ACC112 (cell line): ENCODE measurements at regions not wholly inside any gene's neighbourhood (a gene's known extent, or its start where the extent isn't known, plus 50 kb on each side); places are given as distances from the start of the nearest gene placed in this dataset.
"Not testable (repeated sequence)": the region's sequence is repeated elsewhere in the genome, so short reads cannot be mapped to it uniquely, and the experiment has no call there.

Experiments used
- H2AFZ ChIP-seq: fragments of 200-600 bp; sonication (generic); one replicate; pipeline ENCODE4 v1.6.0; 2017; ENCODE audit warnings: antibody characterized with exemption, low read length; ENCODE audit not compliant: unreplicated experiment
- H3K27ac ChIP-seq: fragments of 200-600 bp; sonication (generic); 2 replicates; pipeline ENCODE4 v1.5.1; 2014; ENCODE audit warnings: low read depth, mild to moderate bottlenecking, antibody characterized with exemption, low read length, moderate library complexity
- H3K27me3 ChIP-seq: fragments of 200-600 bp; sonication (generic); 2 replicates; pipeline ENCODE4 v1.6.1; 2014; ENCODE audit warnings: mild to moderate bottlenecking, antibody characterized with exemption, low read length, moderate library complexity, mixed read lengths; ENCODE audit not compliant: insufficient read depth
- H3K36me3 ChIP-seq: fragments of 200-600 bp; sonication (generic); 2 replicates; pipeline ENCODE4 v1.6.1; 2016; ENCODE audit warnings: mild to moderate bottlenecking, antibody characterized with exemption, low read length, moderate library complexity, mixed read lengths; ENCODE audit not compliant: insufficient read depth
- H3K4me1 ChIP-seq: fragments of 200-600 bp; sonication (generic); one replicate; pipeline ENCODE4 v1.6.1; 2016; ENCODE audit warnings: low read length, mixed read lengths; ENCODE audit not compliant: insufficient read depth, unreplicated experiment, control insufficient read depth
- H3K4me3 ChIP-seq: fragments of 200-600 bp; sonication (generic); 2 replicates; pipeline ENCODE4 v1.5.1; 2014; ENCODE audit warnings: mild to moderate bottlenecking, low read depth, low read length
- H3K79me2 ChIP-seq: fragments of 200-600 bp; sonication (generic); one replicate; pipeline ENCODE4 v1.6.0; 2016; ENCODE audit warnings: low read length; ENCODE audit not compliant: control insufficient read depth, unreplicated experiment, insufficient read depth

DNA sequence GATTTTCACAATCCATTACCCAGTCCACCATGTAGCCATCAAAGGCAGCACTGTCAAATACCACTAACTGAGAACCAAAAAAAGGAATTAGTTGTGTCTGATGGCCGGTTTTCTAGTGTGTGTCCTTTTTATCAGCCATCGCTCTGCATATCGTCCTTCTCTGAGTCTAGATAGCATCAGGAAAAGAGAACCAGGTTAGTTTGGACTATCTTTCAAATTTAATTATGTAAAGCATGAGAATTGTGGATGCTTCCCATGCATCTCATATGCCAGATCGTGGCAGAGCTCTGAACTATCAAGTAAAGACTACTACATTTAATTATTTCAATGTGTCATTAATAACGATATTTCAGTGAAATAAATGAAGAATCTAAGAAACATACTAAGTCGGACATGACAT, 691.9 kb downstream of the FAM181B start:
- Histone ChIP-seq H3K4me3 (no peak overlapping the region), H3K36me3 (no peaks in the 10 kb centered on the region), H3K27ac (no peak overlapping the region), H3K27me3 (no peaks in the 10 kb centered on the region), H3K79me2 (no peaks in the 10 kb centered on the region), H3K4me1 (no peaks in the 10 kb centered on the region), H2AFZ (no peak overlapping the region)

DNA sequence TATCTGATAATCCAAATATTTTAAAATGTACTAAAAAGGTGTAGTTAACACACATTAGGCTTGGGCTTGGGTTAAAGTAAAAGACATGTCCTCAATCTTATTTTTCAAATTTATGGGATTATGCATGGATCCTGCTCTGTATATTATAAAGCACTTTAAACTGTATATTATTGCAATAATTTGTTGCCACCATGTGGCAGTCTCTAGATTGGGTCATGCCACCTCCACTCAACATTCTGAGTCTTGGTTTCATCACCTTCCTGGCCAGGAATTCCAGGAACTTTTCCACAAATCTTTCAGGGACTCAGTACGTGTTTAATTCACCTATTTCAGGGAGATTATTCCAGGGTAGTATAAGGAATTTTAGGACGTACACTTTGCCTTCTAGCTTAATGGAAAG, 695.5 kb downstream of the FAM181B start:
- Histone ChIP-seq H3K79me2 (no peaks in the 10 kb centered on the region), H3K27ac (no peak overlapping the region), H3K4me1 (no peaks in the 10 kb centered on the region), H3K36me3 (no peaks in the 10 kb centered on the region), H3K4me3 (no peak overlapping the region), H2AFZ (no peak overlapping the region), H3K27me3 (no peaks in the 10 kb centered on the region)

DNA sequence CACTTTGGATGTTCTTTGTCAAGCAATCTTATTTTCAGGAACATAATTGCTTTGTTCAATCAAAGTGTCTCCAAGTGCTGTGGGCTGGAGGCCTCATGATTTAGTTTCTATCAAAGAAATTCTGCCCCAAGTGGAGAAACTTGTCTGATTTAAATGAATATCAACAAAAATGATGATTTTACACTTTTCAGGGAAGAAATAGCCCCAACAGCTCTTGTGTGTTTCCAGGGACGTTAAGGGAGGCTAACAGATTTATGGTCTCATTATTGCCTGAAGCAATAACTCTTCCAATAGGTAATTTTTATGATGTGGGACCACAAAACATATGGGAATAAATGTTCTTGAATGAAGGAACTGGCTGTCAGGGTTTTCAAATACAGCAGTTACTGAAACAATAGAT, 699.1 kb downstream of the FAM181B start:
- Histone ChIP-seq H3K27me3 (no peaks in the 10 kb centered on the region), H2AFZ (no peak overlapping the region), H3K4me1 (no peaks in the 10 kb centered on the region), H3K27ac (no peak overlapping the region), H3K4me3 (no peak overlapping the region), H3K79me2 (no peaks in the 10 kb centered on the region), H3K36me3 (no peaks in the 10 kb centered on the region)

GRCh38 chr11:82027335-82027734, 706.3 kb downstream of the FAM181B start:
- H3K27me3 ChIP-seq, H3K4me1 ChIP-seq: not testable (repeated sequence)

DNA sequence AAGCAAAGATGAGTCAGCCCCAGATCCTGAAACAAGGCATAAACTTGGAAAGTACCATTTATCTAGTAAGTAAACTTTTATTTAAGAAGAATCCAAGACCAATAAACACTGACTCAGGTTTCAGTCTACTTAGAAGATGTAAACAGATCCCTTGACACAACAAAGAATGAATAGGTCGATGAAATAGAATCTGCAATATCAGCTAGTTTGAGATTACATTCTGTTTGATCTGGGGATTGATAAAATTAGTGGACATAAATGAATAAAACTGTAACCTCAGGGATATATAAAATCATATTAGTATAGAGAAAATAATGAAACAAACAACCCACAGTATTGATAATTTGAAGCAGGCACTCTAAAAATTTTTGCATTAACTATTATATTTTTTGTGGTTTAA, 708.9 kb downstream of the FAM181B start:
- Histone ChIP-seq H2AFZ (no peak overlapping the region), H3K4me3 (no peak overlapping the region)

More at GRCh38 chr11:82027335-82027734, 706.3 kb downstream of the FAM181B start:
- H3K27ac ChIP-seq, H3K36me3 ChIP-seq, H3K79me2 ChIP-seq, H2AFZ ChIP-seq, H3K4me3 ChIP-seq: not testable (repeated sequence)

GRCh38 chr11:82012276-82012675, 721.4 kb downstream of the FAM181B start:
- H3K4me1 ChIP-seq: no peaks in the 10 kb centered on the region
- no peaks in the 10 kb centered on the region for H3K36me3 ChIP-seq
- H3K27me3 ChIP-seq: no peaks in the 10 kb centered on the region
- no peak overlapping the region for H3K27ac ChIP-seq
- H2AFZ ChIP-seq: no peak overlapping the region
- no peak overlapping the region for H3K4me3 ChIP-seq
- H3K79me2 ChIP-seq: no peaks in the 10 kb centered on the region

More for the DNA sequence above, 708.9 kb downstream of the FAM181B start:
- no peaks in the 10 kb centered on the region for H3K36me3 ChIP-seq
- H3K79me2 ChIP-seq: no peaks in the 10 kb centered on the region
- no peaks in the 10 kb centered on the region for H3K4me1 ChIP-seq
- no peak overlapping the region for H3K27ac ChIP-seq
- H3K27me3 ChIP-seq: no peaks in the 10 kb centered on the region

- Histone ChIP-seq H3K27me3 (no peaks in the 10 kb centered on the region), H3K27ac (no peak overlapping the region), H3K36me3 (no peaks in the 10 kb centered on the region), H3K4me1 (no peaks in the 10 kb centered on the region), H3K79me2 (no peaks in the 10 kb centered on the region), H2AFZ (no peak overlapping the region), H3K4me3 (no peak overlapping the region)
These were observed 724.5 kb downstream of the FAM181B start for GRCh38 chr11:82009133-82009532.

DNA sequence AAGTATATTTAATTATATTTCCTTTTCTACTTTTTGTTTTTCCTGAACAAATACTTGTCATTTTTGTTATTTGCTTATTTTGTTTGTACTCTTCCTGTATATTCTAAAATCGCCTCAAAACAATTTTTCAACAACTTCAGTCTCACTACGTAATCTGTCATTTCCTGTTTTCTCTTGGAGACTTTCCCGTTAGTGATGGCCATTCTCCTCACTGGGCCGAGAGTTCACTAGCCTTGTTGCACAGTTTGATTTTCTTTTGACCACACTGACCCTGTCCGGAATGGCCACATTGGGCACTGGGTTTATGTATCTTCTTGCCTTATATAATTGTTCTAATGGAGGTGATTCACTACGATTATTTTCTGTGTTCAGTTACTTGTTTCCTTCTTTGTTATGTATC, 726.1 kb downstream of the FAM181B start:
- H3K36me3 ChIP-seq: no peaks in the 10 kb centered on the region
- H3K79me2 ChIP-seq: no peaks in the 10 kb centered on the region
- no peaks in the 10 kb centered on the region for H3K27me3 ChIP-seq
- H2AFZ ChIP-seq: no peak overlapping the region
- no peak overlapping the region for H3K27ac ChIP-seq
- H3K4me3 ChIP-seq: no peak overlapping the region
- no peaks in the 10 kb centered on the region for H3K4me1 ChIP-seq

DNA sequence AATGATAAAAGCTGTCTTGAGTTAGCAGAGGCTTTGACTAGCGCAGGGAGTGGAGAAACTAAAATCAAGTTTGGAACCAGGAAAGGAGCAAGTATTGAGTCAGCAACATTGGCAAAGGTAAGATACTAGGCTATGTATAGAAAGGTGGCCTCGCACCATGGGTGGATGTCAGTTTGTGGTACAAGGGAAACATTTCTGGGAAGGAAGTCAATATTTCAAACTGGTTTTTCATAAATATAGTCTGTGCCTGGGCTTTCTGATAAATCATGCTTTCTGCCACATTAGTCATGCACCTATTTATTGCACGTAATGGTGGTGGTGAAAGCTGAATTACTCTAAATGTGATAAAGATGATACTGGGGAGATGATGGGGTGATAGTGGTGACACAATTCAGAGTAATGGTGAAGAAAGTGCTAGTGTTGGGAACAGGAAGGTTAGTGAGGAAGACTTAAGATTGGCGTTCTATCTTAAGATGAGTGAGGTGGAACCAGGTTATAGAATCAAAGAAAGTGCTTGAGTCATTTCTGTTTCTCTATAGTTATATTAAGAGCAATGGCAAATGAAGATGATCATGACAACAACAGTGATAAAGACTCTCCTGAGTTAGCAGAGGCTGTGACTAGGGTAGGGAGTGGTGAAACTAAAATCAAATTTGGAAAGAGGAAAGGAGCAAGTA, 729.0 kb downstream of the FAM181B start:
- H3K4me3 ChIP-seq: no peak overlapping the region
- H3K36me3 ChIP-seq: no peaks in the 10 kb centered on the region
- no peaks in the 10 kb centered on the region for H3K27me3 ChIP-seq
- peak overlapping the region; percentile 50 for H3K27ac ChIP-seq
- H2AFZ ChIP-seq: no peak overlapping the region
- no peaks in the 10 kb centered on the region for H3K4me1 ChIP-seq
- no peaks in the 10 kb centered on the region for H3K79me2 ChIP-seq

DNA sequence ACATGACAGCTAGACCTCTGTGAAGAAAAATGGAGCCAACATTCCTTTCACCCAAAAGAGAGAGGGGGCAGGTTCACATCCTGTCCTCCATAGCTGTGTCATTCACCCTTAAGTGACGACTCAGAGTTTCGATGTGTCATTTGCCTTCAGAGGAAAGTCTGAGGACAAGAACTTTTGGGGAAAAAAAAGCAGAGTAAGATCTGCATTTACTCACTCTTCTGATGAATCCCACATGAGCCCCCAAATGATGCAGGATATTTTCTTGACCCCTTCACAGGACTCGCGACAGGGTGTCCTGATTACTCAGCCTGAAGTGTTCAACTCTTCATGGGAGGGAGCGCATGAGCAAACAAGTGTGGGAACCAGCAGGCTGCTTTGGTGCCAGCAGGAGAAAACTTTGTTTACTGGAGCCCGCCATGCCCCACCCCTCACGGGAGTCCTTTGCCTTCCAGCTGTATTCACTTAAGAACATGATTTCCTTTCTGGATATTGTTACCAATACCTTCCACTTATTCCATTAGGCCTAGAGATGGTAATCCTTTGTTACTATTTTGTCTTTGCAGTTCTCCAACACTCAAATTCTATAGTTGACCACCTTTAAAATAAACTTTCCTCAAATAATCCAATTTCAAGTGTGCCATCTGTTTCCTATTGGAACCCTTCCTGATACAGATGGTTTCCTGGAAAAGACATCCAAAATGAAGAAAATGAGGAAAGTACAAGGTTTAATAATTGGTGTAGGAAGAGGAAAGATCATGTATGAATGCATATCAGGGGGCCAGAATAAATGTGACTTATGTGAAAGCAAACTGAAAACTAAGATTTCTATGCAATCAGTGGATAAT, 729.8 kb downstream of the FAM181B start:
- Histone ChIP-seq H3K79me2 (no peaks in the 10 kb centered on the region), H3K4me1 (no peaks in the 10 kb centered on the region), H2AFZ (no peak overlapping the region), H3K27ac (peak overlapping the region; percentile 50), H3K27me3 (no peaks in the 10 kb centered on the region), H3K36me3 (no peaks in the 10 kb centered on the region), H3K4me3 (no peak overlapping the region)

GRCh38 chr11:82003024-82003423, 730.6 kb downstream of the FAM181B start:
- Histone ChIP-seq H3K27ac (no peak overlapping the region), H3K27me3 (no peaks in the 10 kb centered on the region), H3K36me3 (no peaks in the 10 kb centered on the region), H3K79me2 (no peaks in the 10 kb centered on the region), H3K4me1 (no peaks in the 10 kb centered on the region), H2AFZ (no peak overlapping the region), H3K4me3 (no peak overlapping the region)
